Hepatic stellate cell (primary cell): ENCODE measurements at regions not wholly inside any gene's neighbourhood (a gene's known extent, or its start where the extent isn't known, plus 50 kb on each side); places are given as distances from the start of the nearest gene placed in this dataset.

ENCODE experiments used
- DNase-seq: peaks from one replicate; pipeline ENCODE4 v3.0.0; 2011; ENCODE audit warnings: low spot score

DNA sequence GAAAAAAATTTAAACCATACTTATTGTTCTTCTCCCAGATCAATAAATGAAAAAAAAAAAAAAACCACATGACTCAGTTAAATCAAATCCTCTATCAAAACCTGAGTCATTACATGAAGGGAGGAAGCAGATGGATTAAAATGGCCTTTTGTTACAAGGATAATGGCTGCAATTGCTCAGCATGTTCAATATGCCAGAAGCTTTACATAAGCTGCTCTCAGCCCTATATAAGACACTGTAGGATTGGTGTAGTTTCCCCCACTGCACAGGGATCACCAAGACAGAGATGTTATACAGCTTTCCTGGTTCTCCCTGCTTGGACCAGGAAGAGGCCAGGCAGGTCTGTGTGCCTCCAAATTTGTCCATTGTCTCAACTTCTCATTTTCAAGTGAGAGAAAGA lies 101.6 kb upstream of the MAP1B start:
- no peak for DNase-seq

- DNase-seq, result no peak
Observed at GRCh38 chr5:72006361-72006760, 100.9 kb upstream of the MAP1B start.

DNA sequence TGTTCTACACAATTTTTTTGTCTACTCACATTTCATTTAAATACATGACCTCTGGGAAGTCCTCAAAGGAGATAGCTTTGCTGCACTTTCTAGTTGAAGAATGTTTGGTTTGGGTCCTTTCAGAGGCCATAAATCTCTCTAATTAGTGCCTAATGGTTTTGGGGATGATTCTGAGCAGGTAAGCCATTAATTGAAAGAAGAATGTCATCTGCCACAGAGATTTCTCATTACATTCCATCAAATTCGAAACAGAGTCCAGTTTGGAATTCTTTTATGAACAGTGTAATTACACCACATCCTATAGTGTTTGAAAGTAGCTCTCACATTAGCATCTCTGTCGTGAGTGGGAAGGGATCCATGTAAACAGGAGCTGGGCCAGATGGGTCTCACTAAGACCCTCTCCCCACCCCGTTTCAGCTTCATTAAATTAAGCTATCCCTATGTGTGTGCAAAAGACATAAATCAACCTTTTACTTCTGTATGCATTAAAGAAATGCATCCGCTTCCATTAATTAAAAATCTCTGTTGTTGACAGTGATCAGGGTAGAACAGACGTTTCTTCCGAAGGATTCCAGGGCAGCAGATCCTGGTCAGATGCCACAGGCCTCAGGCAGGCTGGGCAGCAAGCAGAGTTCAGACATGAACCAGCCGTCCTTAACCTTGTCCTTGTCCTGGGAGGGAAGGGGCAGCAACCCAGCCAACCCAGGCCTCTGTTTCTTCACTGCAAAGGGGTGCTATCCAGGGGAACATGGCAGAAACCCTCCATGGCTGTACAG lies 99.8 kb upstream of the MAP1B start:
- DNase-seq, result no peak

- no peak for DNase-seq
Observed at GRCh38 chr5:72009280-72009679, 98.0 kb upstream of the MAP1B start.

GRCh38 chr5:72010430-72010829 lies 96.8 kb upstream of the MAP1B start:
- DNase-seq, result no peak

- DNase-seq, result no peak
Observed at GRCh38 chr5:72012906-72013305, 94.4 kb upstream of the MAP1B start.

- no peak for DNase-seq
Observed at GRCh38 chr5:72013766-72014624, 93.3 kb upstream of the MAP1B start.

- peak; percentile 57 for DNase-seq
Observed at GRCh38 chr5:72015103-72015548, 92.1 kb upstream of the MAP1B start.

- DNase-seq, result peak; percentile 21
Observed at GRCh38 chr5:72018143-72018803, 89.0 kb upstream of the MAP1B start.

DNA sequence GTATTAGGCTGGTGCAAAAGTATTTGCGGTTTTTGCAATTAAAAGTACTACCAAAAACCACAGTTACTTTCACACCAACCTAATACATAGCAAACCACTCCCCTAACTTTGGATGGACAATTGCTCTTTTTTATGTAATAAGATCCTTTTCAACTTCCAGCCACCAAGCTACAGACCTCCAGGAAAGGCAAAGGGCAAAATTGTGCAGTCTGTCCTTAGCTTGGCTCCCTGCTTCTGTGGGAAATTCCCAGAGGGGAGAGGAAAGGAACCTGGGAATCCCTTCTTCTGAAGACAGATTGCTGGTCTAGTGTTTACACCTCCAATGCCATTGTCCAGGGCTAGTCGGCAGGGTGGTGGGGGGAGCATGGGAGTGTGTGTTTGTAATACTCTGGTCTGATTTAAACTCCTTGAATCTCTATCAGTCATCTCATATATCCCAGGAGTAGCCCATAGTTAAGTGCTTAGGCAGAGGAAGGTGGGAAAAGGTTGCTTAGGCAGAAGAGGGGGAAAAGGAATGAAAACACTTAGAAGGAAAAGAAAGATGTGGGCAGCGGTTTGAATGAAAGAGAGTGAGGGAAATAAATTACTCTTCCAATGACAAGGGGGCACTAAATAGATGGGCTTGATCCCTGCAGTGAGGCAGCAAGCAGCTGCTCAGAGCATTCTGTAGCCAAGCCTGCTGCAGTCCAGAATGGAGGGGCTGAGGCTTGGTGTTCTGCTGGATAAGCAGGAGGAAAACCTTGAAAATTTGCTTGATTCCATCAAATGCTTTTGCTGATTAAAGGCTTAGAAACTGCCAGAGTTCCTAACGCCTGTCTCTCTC lies 86.9 kb upstream of the MAP1B start:
- DNase-seq, result no peak

DNA sequence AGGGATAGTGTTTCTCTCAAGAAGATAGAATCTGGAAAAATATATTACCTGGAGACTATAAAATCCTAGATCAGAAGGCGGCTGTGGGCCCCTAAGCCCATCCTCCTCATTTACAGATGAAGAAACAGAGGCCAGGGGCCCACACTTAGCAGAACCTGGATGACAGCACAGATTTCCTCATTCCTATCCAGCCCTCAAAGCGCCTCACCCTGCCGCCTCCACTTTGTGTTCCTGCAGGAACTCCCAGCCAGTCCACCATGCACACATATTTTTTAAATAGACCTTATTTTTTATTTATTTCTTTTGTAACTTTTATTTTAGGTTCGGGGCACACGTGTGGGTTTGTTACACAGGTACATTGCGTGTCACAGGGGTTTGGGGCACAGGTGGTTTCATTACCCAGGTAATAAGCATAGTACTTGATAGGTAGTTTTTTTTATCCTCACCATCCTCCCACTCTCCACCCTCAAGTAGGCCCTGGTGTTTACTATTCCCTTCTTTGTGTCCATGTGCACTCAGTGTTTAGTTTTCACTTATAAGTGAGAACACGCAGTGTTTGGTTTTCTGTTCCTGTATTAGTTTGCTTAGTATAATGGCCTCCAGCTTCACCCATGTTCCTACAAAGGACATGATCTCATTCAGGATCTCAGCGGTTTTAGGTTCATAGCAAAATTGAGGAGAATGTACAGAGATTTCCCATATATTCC lies 85.5 kb upstream of the MAP1B start:
- no peak for DNase-seq

DNA sequence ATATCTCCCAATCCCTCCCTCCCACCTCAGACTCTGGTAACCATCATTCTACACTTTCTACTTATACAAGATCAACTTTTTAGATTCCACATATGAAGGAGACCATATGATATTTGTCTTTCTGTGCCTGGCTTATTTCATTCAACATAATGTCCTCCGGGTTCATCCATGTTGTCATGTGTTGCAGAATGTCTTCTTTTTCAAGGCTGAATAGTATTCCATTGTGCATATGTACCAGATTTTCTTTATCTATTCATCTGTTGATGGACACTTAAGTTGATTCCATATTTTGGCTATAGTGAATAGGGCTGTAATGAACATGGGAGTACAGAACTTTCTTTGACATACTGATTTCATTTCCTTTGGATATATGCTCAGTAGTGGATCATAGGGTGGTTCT lies 78.9 kb upstream of the MAP1B start:
- DNase-seq, result no peak

DNA sequence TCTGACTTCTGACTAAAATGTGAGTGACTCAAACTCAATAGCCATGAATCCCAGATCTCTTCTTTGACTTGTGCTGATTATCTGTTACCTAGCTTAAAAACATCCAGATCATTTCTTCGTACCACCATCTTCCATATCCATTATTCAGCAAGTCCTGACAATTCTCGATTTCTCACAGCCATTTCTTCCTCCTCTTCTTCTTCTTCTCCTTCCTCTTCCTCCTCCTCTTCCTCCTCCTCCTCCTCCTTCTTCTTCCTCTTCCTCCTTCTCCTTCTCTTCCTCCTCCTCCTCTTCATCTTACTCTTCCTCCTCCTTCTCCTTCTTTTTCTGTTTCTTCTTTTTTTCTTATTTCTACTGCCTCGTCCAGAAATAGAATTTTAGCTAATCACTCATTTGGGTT lies 77.0 kb upstream of the MAP1B start:
- DNase-seq, result no peak

- no peak for DNase-seq
Observed at GRCh38 chr5:72032788-72033187, 74.5 kb upstream of the MAP1B start.

DNA sequence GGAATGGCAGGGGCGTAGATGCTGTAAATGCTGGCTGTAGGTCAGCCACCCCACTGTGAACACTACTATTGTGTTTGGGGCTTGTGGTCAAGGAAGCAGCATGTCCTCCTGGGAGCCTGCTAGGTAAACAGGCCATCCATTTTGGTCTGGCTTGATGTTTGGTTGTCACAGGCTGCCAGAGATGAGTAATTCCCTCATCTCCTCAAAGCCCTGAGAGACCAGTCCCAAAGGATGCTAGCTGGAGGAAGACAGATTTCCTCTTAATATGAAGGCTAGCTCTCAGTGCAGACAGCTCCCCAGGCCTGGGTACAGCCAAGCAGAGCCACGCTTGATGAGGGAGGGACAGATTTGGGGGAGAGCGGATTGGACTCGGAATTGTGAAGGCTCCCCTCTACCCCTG lies 72.5 kb upstream of the MAP1B start:
- no peak for DNase-seq

- DNase-seq, result no peak
Observed at GRCh38 chr5:72035831-72036230, 71.4 kb upstream of the MAP1B start.

DNA sequence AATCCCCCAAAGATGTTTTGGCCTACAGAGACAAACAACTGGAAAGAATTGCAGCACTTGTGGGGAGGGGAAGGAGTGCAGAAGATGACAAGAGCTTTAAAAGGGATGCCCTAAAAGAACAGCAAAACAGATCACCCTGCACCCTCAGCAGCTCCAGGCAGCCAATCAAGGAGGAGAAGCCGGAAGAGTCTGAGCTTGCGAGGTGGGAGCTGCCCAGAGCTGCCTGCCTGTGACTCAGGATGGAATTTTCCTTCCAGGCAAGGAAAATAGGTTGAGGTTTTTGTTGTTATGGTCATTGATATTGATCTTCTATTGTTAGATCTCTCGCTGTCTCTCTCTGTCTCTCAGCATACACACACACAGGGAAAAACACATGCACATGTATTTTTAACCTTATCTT lies 70.3 kb upstream of the MAP1B start:
- no peak for DNase-seq

DNA sequence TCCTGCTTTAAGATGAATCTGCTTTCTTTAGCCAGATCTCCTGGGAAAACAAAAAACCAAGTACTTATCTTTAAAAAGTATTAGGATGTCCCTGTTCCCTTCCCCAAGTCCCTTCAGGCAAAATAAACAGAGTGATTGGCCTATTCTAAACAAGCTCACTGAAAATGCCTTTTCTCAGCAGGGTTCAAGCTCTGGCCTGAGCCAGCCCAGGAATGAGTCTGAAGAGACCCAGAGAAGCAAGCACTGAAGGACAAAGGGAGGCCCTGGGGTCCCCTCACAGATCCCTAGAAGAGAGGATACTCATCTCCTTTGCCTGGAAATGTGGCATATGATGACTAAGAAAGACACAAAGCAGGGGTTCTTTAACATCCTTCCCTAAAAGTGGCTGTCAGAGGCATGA lies 66.8 kb upstream of the MAP1B start:
- no peak for DNase-seq

DNA sequence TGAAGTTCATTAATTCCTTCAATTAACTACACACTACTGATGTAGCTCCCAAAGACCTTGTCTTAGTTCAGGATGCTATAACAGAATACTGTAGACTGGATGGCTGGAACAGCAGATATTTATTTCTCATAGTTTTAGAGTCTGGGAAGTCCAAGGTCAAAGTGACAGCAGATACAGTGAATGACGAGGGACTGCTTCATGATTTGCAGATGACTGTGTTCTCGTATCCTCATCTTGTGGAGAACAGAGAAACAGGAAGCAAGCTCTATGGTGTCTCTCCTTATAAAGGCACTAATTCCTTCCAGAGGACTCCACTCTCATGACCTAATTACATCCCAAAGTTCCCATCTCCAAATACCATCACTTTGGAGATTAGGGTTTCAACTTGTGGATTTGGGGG lies 65.6 kb upstream of the MAP1B start:
- no peak for DNase-seq

GRCh38 chr5:72042097-72042496 lies 65.2 kb upstream of the MAP1B start:
- no peak for DNase-seq

GRCh38 chr5:72045692-72046091 lies 61.6 kb upstream of the MAP1B start:
- DNase-seq, result no peak
